DOHH2 (cell line): ENCODE measurements at regions not wholly inside any gene's neighbourhood (a gene's known extent, or its start where the extent isn't known, plus 50 kb on each side); places are given as distances from the start of the nearest gene placed in this dataset.

Experiments used
- H3F3A ChIP-seq: fragments of 200-600 bp; sonication (generic), shearing (Covaris generic); 2 replicates; pipeline ENCODE4 v1.6.0; 2016; ENCODE audit warnings: antibody characterized with exemption, mild to moderate bottlenecking; ENCODE audit not compliant: control insufficient read depth, insufficient read depth
- H3K27ac ChIP-seq: fragments of 200-600 bp; sonication (generic); 2 replicates; pipeline ENCODE4 v1.5.1; 2014; ENCODE audit warnings: low read depth, mild to moderate bottlenecking, low read length, moderate library complexity
- H3K27me3 ChIP-seq: fragments of 200-600 bp; sonication (generic); 2 replicates; pipeline ENCODE4 v1.6.1; 2014; ENCODE audit warnings: mild to moderate bottlenecking, low read length, mixed read lengths; ENCODE audit not compliant: control insufficient read depth
- H3K36me3 ChIP-seq: fragments of 200-600 bp; sonication (generic); 2 replicates; pipeline ENCODE4 v1.6.1; 2014; ENCODE audit warnings: mild to moderate bottlenecking, low read length, moderate library complexity, mixed read lengths; ENCODE audit not compliant: control insufficient read depth
- H3K4me1 ChIP-seq: fragments of 200-600 bp; sonication (generic); 2 replicates; pipeline ENCODE4 v1.6.1; 2014; ENCODE audit warnings: mild to moderate bottlenecking, low read length, mixed read lengths; ENCODE audit not compliant: control insufficient read depth
- H3K4me2 ChIP-seq: fragments of 200-600 bp; sonication (generic); 2 replicates; pipeline ENCODE4 v1.6.0; 2014; ENCODE audit warnings: mild to moderate bottlenecking, low read length, moderate library complexity
- H3K4me3 ChIP-seq: fragments of 200-600 bp; sonication (generic); 2 replicates; pipeline ENCODE4 v1.5.1; 2014; ENCODE audit warnings: mild to moderate bottlenecking, low read length, mixed read lengths
- H3K79me2 ChIP-seq: fragments of 200-600 bp; sonication (generic); 2 replicates; pipeline ENCODE4 v1.6.1; 2014; ENCODE audit warnings: mild to moderate bottlenecking, low read length, mixed read lengths; ENCODE audit not compliant: control insufficient read depth
- H3K9me2 ChIP-seq: fragments of 200-600 bp; sonication (generic); replicated peaks from 2 replicates; pipeline ENCODE4 v1.6.1; 2014; ENCODE audit warnings: mild to moderate bottlenecking, low read length, mixed read lengths; ENCODE audit not compliant: control insufficient read depth
- H3K9me3 ChIP-seq: fragments of 200-600 bp; sonication (generic); 2 replicates; pipeline ENCODE4 v1.6.1; 2014; ENCODE audit warnings: antibody characterized with exemption, low read length, mixed read lengths; ENCODE audit not compliant: control insufficient read depth, insufficient read depth
- H4K20me1 ChIP-seq: fragments of 200-600 bp; sonication (generic); 2 replicates; pipeline ENCODE4 v1.6.0; 2014; ENCODE audit warnings: low read depth, mild to moderate bottlenecking, antibody characterized with exemption, low read length, moderate library complexity; ENCODE audit not compliant: control insufficient read depth, insufficient read depth
- CTCF ChIP-seq: fragments of 200-600 bp; sonication (generic); IDR thresholded peaks from one replicate; pipeline ENCODE4 v1.5.1; 2014; ENCODE audit warnings: antibody characterized with exemption, mild to moderate bottlenecking, low read depth, low read length; ENCODE audit not compliant: poor library complexity, severe bottlenecking
- EZH2phosphoT487 ChIP-seq: fragments of 200-600 bp; sonication (generic); IDR thresholded peaks from 2 replicates; pipeline ENCODE4 v1.6.1; 2017; ENCODE audit warnings: borderline replicate concordance, mild to moderate bottlenecking, antibody characterized with exemption, low read length, moderate library complexity, mixed read lengths

- H3F3A ChIP-seq = no peaks in the 10 kb centered on the region
- no peak overlapping the region for H3K4me3 ChIP-seq
- H3K4me1 ChIP-seq = no peaks in the 10 kb centered on the region
- no peaks in the 10 kb centered on the region for H3K79me2 ChIP-seq
- H3K27me3 ChIP-seq = no peaks in the 10 kb centered on the region
- H3K27ac ChIP-seq = no peak overlapping the region
- TF ChIP-seq CTCF (no peak), EZH2phosphoT487 (no peak)
- no peaks in the 10 kb centered on the region for H3K9me3 ChIP-seq
- H3K36me3 ChIP-seq = no peaks in the 10 kb centered on the region
- H3K9me2 ChIP-seq = no peaks in the 10 kb centered on the region
- no peaks in the 10 kb centered on the region for H4K20me1 ChIP-seq
- H3K4me2 ChIP-seq = no peak overlapping the region
Observed at GRCh38 chr3:4223777-4224176, 79.4 kb upstream of the SETMAR start.

- H3K79me2 ChIP-seq = no peaks in the 10 kb centered on the region
- no peak overlapping the region for H3K4me2 ChIP-seq
- no peaks in the 10 kb centered on the region for H3K9me2 ChIP-seq
- no peaks in the 10 kb centered on the region for H4K20me1 ChIP-seq
- no peak for TF ChIP-seq EZH2phosphoT487
- TF ChIP-seq CTCF = no peak
- no peaks in the 10 kb centered on the region for H3K36me3 ChIP-seq
- H3F3A ChIP-seq = no peaks in the 10 kb centered on the region
- no peak overlapping the region for H3K4me3 ChIP-seq
- no peaks in the 10 kb centered on the region for H3K27me3 ChIP-seq
- no peaks in the 10 kb centered on the region for H3K9me3 ChIP-seq
- no peaks in the 10 kb centered on the region for H3K4me1 ChIP-seq
- H3K27ac ChIP-seq = no peak overlapping the region
Observed at GRCh38 chr3:4224331-4224730, 78.8 kb upstream of the SETMAR start.

- H4K20me1 ChIP-seq = no peaks in the 10 kb centered on the region
- H3K27ac ChIP-seq = no peak overlapping the region
- H3K36me3 ChIP-seq = no peaks in the 10 kb centered on the region
- no peaks in the 10 kb centered on the region for H3K79me2 ChIP-seq
- no peaks in the 10 kb centered on the region for H3K27me3 ChIP-seq
- no peaks in the 10 kb centered on the region for H3K9me3 ChIP-seq
- H3K4me1 ChIP-seq = no peaks in the 10 kb centered on the region
- no peaks in the 10 kb centered on the region for H3F3A ChIP-seq
- H3K9me2 ChIP-seq = no peaks in the 10 kb centered on the region
- H3K4me2 ChIP-seq = no peak overlapping the region
- no peak overlapping the region for H3K4me3 ChIP-seq
- no peak for TF ChIP-seq EZH2phosphoT487
- TF ChIP-seq CTCF = no peak
Observed at GRCh38 chr3:4225005-4225471, 78.1 kb upstream of the SETMAR start.
